ENCODE measurements at regions not wholly inside any gene's neighbourhood (a gene's known extent, or its start where the extent isn't known, plus 50 kb on each side); places are given as distances from the start of the nearest gene placed in this dataset.
"Not testable (repeated sequence)": the region's sequence is repeated elsewhere in the genome, so short reads cannot be mapped to it uniquely, and the experiment has no call there.

DNA sequence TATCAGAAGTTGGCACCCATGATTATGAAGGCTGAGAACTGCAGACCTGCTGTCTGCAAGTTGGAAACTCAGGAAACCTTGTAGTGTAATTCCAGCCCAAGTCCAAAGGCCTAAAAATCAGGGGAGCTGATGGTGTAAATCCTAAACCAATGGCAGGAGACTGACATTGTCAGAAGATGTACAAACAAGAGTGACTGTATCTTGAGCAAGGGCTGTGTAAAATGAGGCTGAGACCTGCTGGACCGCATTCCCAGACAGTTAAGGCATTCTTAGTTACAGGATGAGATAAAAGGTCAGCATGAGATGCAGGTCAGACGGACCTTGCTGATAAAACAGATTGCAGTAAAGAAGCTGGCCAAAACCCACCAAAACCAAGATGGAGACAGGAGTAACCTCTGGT, 147.7 kb downstream of the COG6 start:
- POLR2A ChIA-PET: no interaction called here
- CTCF ChIA-PET: no interaction called here

DNA sequence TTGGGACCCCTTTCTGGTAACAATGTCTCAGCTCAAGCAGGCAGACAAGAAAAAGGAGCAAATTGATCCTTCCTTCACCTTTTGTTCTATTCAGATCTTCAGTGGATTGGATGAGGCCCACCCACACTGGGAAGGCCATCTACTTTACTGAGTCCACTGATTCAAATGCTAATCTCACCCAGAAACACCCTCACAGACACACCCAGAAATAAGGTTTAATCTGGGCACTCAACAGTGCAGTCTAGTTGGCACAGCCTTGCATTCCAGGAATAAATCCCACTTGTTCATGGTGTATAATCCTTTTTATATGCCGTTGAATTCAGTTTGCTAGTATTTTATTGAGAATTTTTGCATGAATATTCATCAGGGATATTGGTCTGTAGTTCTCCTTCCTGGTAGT, 148.4 kb downstream of the COG6 start:
- POLR2A ChIA-PET: no interaction called here
- CTCF ChIA-PET: no interaction called here

GRCh38 chr13:39804332-39805210, 149.1 kb downstream of the COG6 start:
- ChIA-PET CTCF (interaction anchor here (0.9 kb wide), 1 partner anchor 964 kb away, joined by 3 read pairs; no protein-coding TSS in a partner anchor), POLR2A (no interaction called here)

DNA sequence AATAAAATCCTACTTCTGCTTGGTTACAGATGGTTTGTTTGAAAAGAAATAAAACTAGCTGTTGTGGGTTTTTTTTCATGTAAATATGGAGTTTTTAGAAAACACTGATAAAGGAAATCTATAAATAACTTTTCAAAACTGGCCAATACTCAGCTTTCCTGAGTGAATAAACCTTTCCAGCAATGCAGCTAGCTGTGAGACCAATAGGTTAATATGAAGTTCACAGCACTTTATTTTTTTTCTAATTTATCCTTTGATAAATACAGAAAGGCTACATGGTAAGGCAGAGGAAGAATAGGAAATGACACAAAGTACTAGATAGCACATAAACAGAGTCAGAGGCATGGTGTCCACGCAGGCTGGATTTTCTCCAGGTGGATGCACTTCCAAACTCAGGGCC, 154.0 kb downstream of the COG6 start:
- ChIA-PET POLR2A (no interaction called here), CTCF (interaction anchor here (0.7 to 0.8 kb wide), 2 partner anchors 267 to 506 kb away, joined by 3 to 4 read pairs; no protein-coding TSS in a partner anchor)

DNA sequence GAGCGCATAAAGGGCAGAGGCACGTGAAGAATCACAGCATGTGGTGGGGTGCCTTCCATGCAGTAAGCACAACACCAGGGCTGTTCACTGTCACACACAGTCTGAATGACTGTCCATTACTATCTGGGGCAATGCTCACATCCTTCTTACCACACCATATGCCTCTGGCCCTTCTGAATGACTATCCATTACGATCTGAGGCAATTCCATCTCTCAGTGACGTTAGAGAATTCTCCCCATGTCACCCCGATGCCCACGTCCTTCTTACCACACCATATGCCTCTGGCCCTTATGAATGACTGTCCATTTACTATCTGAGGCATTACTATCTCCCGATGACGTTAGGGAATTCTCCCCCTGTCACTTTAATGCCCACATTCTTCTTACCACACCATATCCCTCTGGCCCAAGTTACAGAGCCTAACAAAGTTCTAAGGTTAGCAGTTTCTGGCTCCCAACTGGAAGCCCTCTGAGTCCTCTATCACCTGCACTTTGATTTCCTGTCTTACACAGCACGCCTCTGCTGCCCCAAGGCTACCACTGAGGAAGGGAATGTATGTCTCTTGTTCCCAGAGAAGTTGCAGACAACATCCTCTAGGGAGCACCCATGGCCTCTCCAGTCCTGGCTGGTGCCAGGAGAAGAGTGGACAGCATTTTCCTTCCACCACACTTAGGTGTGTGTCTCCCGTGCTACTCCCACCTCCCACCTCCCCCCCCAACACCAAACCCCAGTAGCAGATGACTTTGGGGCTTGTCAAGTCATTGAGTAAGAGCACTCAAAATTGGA, 154.8 kb downstream of the COG6 start:
- ChIA-PET CTCF (no interaction called here), POLR2A (interaction anchor here (0.7 kb wide), 1 partner anchor 740 kb away, joined by 6 read pairs; no protein-coding TSS in a partner anchor)

DNA sequence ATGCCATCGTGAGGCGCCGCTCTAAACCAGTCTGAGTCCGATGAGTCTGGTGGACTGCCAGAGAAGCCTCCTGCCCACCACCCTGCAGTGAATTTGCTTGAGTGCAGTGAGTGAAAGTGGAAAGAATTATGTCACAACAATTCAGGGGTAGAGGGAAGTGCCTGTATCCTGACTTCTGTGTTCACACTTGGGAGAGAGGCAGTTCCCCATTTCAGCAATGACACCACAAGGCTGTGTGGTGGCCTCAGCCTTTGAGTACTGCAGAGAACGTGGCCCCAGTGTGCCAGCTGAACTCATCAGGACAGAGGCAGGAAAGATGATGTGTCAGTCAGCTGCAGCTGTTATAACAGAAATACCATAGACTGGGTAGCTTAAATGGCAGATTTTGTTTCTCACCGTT, 155.6 kb downstream of the COG6 start:
- POLR2A ChIA-PET: interaction anchor here (0.7 kb wide), 1 partner anchor 739 kb away, joined by 6 read pairs; no protein-coding TSS in a partner anchor
- CTCF ChIA-PET: no interaction called here

DNA sequence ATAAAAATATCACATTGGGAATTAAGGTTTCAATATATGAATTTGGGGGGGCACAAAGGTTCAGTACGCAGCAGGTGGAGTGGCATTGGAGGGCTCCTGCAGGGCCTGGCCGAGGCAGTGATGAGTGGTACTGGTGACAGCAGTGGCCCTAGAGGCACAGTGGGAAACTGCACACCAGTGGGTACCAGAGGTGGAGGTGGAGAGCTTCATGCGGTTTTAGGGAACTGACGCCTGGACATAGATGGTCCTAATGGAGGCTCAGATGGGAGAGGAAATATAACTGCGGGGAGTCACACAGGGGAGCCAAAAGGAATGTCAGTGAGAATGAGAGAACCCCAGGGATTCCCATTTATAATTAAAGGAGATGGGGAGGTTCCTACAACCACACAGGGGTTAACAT, 156.2 kb downstream of the COG6 start:
- CTCF ChIA-PET: no interaction called here
- POLR2A ChIA-PET: no interaction called here

GRCh38 chr13:39815345-39816111, 160.1 kb downstream of the COG6 start:
- CTCF ChIA-PET: no interaction called here

DNA sequence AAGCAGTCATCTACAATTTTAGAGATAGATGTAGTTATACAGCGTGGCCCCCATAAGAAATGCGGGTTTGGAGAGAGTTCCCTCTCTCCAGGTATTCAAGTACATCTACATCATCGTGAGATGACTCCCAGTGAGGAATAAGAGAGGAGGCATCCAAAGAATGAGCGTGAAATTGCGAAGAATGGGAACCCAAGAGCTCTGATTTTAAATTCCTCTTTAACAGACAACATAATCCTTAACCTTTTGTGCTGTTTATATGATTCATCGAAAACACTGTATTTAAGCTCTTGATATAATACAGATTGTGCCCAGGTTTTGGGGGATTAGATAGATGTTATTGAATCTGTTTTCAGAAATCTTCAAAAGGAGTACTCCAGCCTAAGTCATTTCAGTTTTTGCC, 161.5 kb downstream of the COG6 start:
- CTCF ChIA-PET: no interaction called here

More at GRCh38 chr13:39815345-39816111, 160.1 kb downstream of the COG6 start:
- POLR2A ChIA-PET: no interaction called here

DNA sequence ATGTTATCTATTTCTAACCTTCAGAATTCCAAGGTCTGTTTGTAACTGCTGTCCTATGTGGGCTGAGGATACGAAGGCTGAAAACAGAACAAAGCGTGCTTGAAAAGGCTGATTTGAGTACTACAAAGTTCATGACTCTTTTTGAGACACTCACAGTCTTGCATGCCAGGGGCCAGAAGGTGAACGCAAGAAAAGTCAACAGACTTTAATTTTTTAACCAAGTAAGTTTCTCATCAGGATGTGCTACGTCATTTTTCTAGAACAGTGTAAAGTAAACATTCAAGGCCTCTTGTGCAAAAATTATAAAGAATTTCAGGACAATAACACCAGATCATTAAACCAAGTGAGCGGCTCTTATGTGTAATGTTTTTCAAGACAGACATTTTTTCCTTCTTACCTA, 163.5 kb downstream of the COG6 start:
- CTCF ChIA-PET: no interaction called here
- POLR2A ChIA-PET: interaction anchor here (0.6 kb wide), 1 partner anchor 86 kb away, joined by 3 read pairs; no protein-coding TSS in a partner anchor

More for the DNA sequence above, 161.5 kb downstream of the COG6 start:
- POLR2A ChIA-PET: no interaction called here

GRCh38 chr13:39820606-39821005, 165.1 kb downstream of the COG6 start:
- POLR2A ChIA-PET: no interaction called here
- CTCF ChIA-PET: no interaction called here

- POLR2A ChIA-PET: interaction anchor here (0.8 kb wide), 1 partner anchor 846 kb away, joined by 3 read pairs; no protein-coding TSS in a partner anchor
- CTCF ChIA-PET: no interaction called here
These were observed 166.5 kb downstream of the COG6 start for GRCh38 chr13:39821977-39822376.

GRCh38 chr13:39822437-39822836, 167.0 kb downstream of the COG6 start:
- ChIA-PET POLR2A (no interaction called here), CTCF (no interaction called here)

DNA sequence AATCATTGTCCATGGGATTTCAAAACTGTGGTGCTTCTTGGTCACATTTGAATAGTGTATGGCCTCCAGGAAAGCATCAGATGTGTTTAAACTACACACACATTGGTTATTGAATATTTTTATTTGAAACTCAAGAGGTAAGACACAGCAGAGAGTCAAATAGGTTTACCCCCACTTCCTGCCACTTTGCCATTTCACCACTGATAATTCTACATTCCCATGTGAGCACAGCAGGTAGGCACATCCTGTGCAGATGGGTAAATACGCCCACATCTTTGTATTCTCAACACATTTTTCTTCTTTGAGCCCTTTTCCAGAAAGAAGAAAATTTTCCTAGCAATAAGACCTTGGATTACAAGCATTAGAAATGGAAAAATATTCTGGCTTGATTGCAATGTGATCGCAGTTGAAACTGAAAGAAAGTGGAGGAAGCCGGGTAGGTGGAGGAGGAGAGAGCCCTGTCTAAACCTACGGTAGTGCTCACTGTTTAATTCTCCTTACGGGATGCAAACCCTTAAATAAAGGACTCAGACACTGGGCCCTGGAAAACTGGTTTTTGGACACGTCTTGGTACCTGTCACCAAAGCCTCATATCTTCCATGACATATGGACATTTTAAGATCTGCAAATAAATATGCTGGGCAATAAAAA, 167.7 kb downstream of the COG6 start:
- ChIA-PET POLR2A (no interaction called here), CTCF (no interaction called here)

GRCh38 chr13:39825886-39826285, 170.4 kb downstream of the COG6 start:
- ChIA-PET CTCF (no interaction called here), POLR2A (no interaction called here)

DNA sequence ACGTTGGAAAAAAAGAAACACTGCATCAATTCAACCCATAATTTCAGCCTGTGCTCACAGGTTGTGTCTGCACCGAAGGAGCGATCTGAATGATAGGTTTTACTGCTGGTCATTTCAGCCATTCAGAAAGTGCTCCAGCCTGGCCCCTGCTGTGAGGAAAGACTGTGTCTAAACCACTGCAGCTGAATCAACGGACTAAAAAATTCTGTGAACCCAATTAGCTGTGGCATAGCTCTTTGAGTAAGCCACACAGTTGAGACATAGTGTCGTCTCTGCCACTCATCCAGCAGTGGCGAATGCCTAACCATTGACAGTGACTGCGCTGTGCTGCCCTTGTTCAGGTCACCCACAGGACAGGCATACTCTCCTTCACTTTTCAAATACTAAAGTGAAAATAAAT, 179.8 kb downstream of the COG6 start:
- POLR2A ChIA-PET: no interaction called here
- CTCF ChIA-PET: no interaction called here

DNA sequence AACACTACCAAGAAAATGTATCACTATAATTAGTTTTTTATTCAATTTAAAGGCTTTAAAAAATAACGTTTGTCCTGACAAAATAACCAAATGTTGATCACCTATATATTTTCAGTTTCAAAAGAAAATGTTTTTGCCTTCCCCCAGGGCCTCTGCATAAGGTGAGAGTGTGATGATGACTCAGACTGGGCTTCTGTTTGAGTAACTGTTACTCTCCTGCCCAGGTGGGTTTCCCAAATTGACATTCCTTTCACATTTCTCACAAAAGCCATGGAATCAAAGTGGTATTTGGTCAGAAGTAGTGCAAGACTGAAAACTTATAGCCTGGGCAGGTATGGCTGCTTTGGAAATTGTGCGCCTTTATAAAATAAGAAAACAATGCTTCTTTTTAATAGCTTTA, 180.6 kb downstream of the COG6 start:
- ChIA-PET POLR2A (no interaction called here), CTCF (no interaction called here)

DNA sequence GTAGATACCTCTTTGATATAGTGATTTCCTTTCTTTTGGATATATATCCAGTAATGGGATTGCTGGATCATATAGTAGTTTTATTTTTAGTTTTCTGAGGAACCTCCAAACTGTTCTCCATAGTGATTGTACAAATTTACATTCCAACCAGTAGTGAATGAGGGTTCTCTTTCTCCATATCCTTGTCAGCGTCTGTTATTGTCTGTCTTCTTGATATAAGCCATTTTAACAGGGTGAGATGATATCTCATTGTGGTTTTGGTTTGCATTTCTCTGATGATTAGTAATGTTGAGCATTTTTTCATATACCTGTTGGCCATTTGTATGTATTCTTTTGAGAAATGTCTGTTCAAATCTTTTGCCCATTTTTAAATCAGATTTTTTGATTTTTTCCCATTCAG, 182.4 kb downstream of the COG6 start:
- CTCF ChIA-PET, POLR2A ChIA-PET: not testable (repeated sequence)

- POLR2A ChIA-PET: no interaction called here
- CTCF ChIA-PET: no interaction called here
These were observed 184.7 kb downstream of the COG6 start for GRCh38 chr13:39840201-39840600.

GRCh38 chr13:39847336-39847735, 191.9 kb downstream of the COG6 start:
- ChIA-PET CTCF (no interaction called here), POLR2A (no interaction called here)
